Activated CD8-positive, alpha-beta memory T cell treated with anti-CD3 and anti-CD28 coated beads, Interleukin-2, amount 10 ng/mL, durations not matched to agents 7 days and 5 days (primary cell): ENCODE measurements at regions not wholly inside any gene's neighbourhood (a gene's known extent, or its start where the extent isn't known, plus 50 kb on each side); places are given as distances from the start of the nearest gene placed in this dataset.
"Not testable (repeated sequence)": the region's sequence is repeated elsewhere in the genome, so short reads cannot be mapped to it uniquely, and the experiment has no call there.

Experiments used
- ATAC-seq: fragments of 150-1000 bp; cut with Tn5 transposase; one replicate; pipeline ENCODE4 v1.10.0; 2021; ENCODE audit warnings: moderate library complexity
- CTCF ChIA-PET: fragments of 350-600 bp; sonication (Branson Sonifier 250); formaldehyde crosslinking; loops from one replicate; lab custom pipeline; 2021; ENCODE audit warnings: antibody characterized with exemption; lab: Charles Lee
- DNase-seq: peaks from one replicate; pipeline ENCODE4 v3.0.0-alpha.2; 2020
- H3K27ac Mint-ChIP-seq: one replicate; pipeline ENCODE4 v1.8.0; 2021; ENCODE audit warnings: mild to moderate bottlenecking, mixed read lengths
- H3K27me3 Mint-ChIP-seq: one replicate; pipeline ENCODE4 v1.8.0; 2021; ENCODE audit warnings: mixed read lengths
- H3K36me3 Mint-ChIP-seq: one replicate; pipeline ENCODE4 v1.8.0; 2021; ENCODE audit warnings: mild to moderate bottlenecking, mixed read lengths
- H3K4me1 Mint-ChIP-seq: one replicate; pipeline ENCODE4 v1.8.0; 2021; ENCODE audit warnings: mixed read lengths
- H3K4me3 Mint-ChIP-seq: one replicate; pipeline ENCODE4 v1.8.0; 2021; ENCODE audit warnings: mild to moderate bottlenecking, moderate library complexity, mixed read lengths
- H3K9me3 Mint-ChIP-seq: one replicate; pipeline ENCODE4 v1.8.0; 2022; ENCODE audit warnings: low read depth, mixed read lengths

- Mint-ChIP-seq H3K4me3 (no peak overlapping the region), H3K27me3 (peaks cover 14% of the 10 kb centered on the region), H3K4me1 (no peaks in the 10 kb centered on the region), H3K36me3 (no peaks in the 10 kb centered on the region), H3K9me3 (no peaks in the 10 kb centered on the region), H3K27ac (no peak overlapping the region)
- CTCF ChIA-PET, result no interaction called here
- ATAC-seq (no peak), DNase-seq (no peak)
Measured at GRCh38 chr16:55051571-55052347, 121.1 kb downstream of the IRX5 start.

GRCh38 chr16:55052348-55052734 lies 121.7 kb downstream of the IRX5 start:
- Mint-ChIP-seq H3K9me3 (no peaks in the 10 kb centered on the region), H3K36me3 (no peaks in the 10 kb centered on the region), H3K4me1 (peaks cover 2% of the 10 kb centered on the region), H3K4me3 (no peak overlapping the region), H3K27ac (no peak overlapping the region), H3K27me3 (peaks cover 19% of the 10 kb centered on the region)
- no peak for ATAC-seq
- DNase-seq, result no peak
- CTCF ChIA-PET, result no interaction called here

GRCh38 chr16:55052741-55053415 lies 122.2 kb downstream of the IRX5 start:
- DNase-seq, result no peak
- H3K36me3 Mint-ChIP-seq, result no peaks in the 10 kb centered on the region
- no peak overlapping the region for H3K27ac Mint-ChIP-seq
- no peak overlapping the region for H3K4me3 Mint-ChIP-seq
- CTCF ChIA-PET, result no interaction called here
- H3K4me1 Mint-ChIP-seq, result peaks cover 2% of the 10 kb centered on the region
- H3K9me3 Mint-ChIP-seq, result no peaks in the 10 kb centered on the region
- no peak for ATAC-seq
- H3K27me3 Mint-ChIP-seq, result peaks cover 25% of the 10 kb centered on the region

GRCh38 chr16:55055262-55055661 lies 124.6 kb downstream of the IRX5 start:
- Mint-ChIP-seq H3K27ac (no peak overlapping the region), H3K4me1 (peaks cover 2% of the 10 kb centered on the region), H3K9me3 (no peaks in the 10 kb centered on the region), H3K4me3 (no peak overlapping the region), H3K27me3 (peaks cover 34% of the 10 kb centered on the region), H3K36me3 (no peaks in the 10 kb centered on the region)
- ATAC-seq (no peak), DNase-seq (no peak)
- CTCF ChIA-PET, result no interaction called here

- CTCF ChIA-PET, result no interaction called here
- Mint-ChIP-seq H3K9me3 (no peaks in the 10 kb centered on the region), H3K27ac (no peak overlapping the region), H3K4me3 (no peak overlapping the region), H3K4me1 (peaks cover 2% of the 10 kb centered on the region), H3K27me3 (peaks cover 34% of the 10 kb centered on the region), H3K36me3 (no peaks in the 10 kb centered on the region)
- DNase-seq, result no peak
- ATAC-seq, result no peak
Measured at GRCh38 chr16:55056585-55057401, 126.1 kb downstream of the IRX5 start.

GRCh38 chr16:55057866-55058265 lies 127.2 kb downstream of the IRX5 start:
- peaks cover 2% of the 10 kb centered on the region for H3K4me1 Mint-ChIP-seq
- H3K27me3 Mint-ChIP-seq, result peaks cover 34% of the 10 kb centered on the region
- no peaks in the 10 kb centered on the region for H3K9me3 Mint-ChIP-seq
- H3K27ac Mint-ChIP-seq, result no peak overlapping the region
- no peak for DNase-seq
- no peaks in the 10 kb centered on the region for H3K36me3 Mint-ChIP-seq
- no peak overlapping the region for H3K4me3 Mint-ChIP-seq
- CTCF ChIA-PET, result no interaction called here
- no peak for ATAC-seq

GRCh38 chr16:55058576-55058975 lies 127.9 kb downstream of the IRX5 start:
- ATAC-seq (no peak), DNase-seq (no peak)
- CTCF ChIA-PET, result no interaction called here
- no peaks in the 10 kb centered on the region for H3K36me3 Mint-ChIP-seq
- H3K9me3 Mint-ChIP-seq, result no peaks in the 10 kb centered on the region
- peaks cover 2% of the 10 kb centered on the region for H3K4me1 Mint-ChIP-seq
- H3K27me3 Mint-ChIP-seq, result peaks cover 34% of the 10 kb centered on the region
- no peak overlapping the region for H3K4me3 Mint-ChIP-seq
- no peak overlapping the region for H3K27ac Mint-ChIP-seq

- H3K4me3 Mint-ChIP-seq, result no peak overlapping the region
Measured at GRCh38 chr16:55059146-55059545, 128.5 kb downstream of the IRX5 start.

GRCh38 chr16:55061126-55061525 lies 130.5 kb downstream of the IRX5 start:
- no peaks in the 10 kb centered on the region for H3K9me3 Mint-ChIP-seq
- H3K4me3 Mint-ChIP-seq, result no peak overlapping the region
- DNase-seq (no peak), ATAC-seq (no peak)
- H3K4me1 Mint-ChIP-seq, result peaks cover 2% of the 10 kb centered on the region
- no peak overlapping the region for H3K27ac Mint-ChIP-seq
- no peaks in the 10 kb centered on the region for H3K36me3 Mint-ChIP-seq
- H3K27me3 Mint-ChIP-seq, result peaks cover 26% of the 10 kb centered on the region
- CTCF ChIA-PET, result no interaction called here

More at GRCh38 chr16:55059146-55059545, 128.5 kb downstream of the IRX5 start:
- CTCF ChIA-PET, result no interaction called here
- H3K27ac Mint-ChIP-seq, result no peak overlapping the region
- no peak for ATAC-seq
- peaks cover 2% of the 10 kb centered on the region for H3K4me1 Mint-ChIP-seq
- no peak for DNase-seq
- peaks cover 34% of the 10 kb centered on the region for H3K27me3 Mint-ChIP-seq
- H3K36me3 Mint-ChIP-seq, result no peaks in the 10 kb centered on the region
- no peaks in the 10 kb centered on the region for H3K9me3 Mint-ChIP-seq

GRCh38 chr16:55062442-55062841 lies 131.8 kb downstream of the IRX5 start:
- no peak overlapping the region for H3K4me3 Mint-ChIP-seq
- CTCF ChIA-PET, result no interaction called here
- no peaks in the 10 kb centered on the region for H3K4me1 Mint-ChIP-seq
- H3K27ac Mint-ChIP-seq, result no peak overlapping the region
- no peaks in the 10 kb centered on the region for H3K9me3 Mint-ChIP-seq
- peaks cover 13% of the 10 kb centered on the region for H3K27me3 Mint-ChIP-seq
- DNase-seq (no peak), ATAC-seq (no peak)
- no peaks in the 10 kb centered on the region for H3K36me3 Mint-ChIP-seq

GRCh38 chr16:55072976-55073375 lies 142.3 kb downstream of the IRX5 start:
- Mint-ChIP-seq H3K4me3 (no peak overlapping the region), H3K27me3 (no peaks in the 10 kb centered on the region), H3K9me3 (peaks cover 3% of the 10 kb centered on the region), H3K36me3 (no peaks in the 10 kb centered on the region), H3K4me1 (no peaks in the 10 kb centered on the region), H3K27ac (no peak overlapping the region)
- DNase-seq, result no peak
- CTCF ChIA-PET, result no interaction called here
- ATAC-seq, result no peak

GRCh38 chr16:55073830-55074229 lies 143.2 kb downstream of the IRX5 start:
- CTCF ChIA-PET, result no interaction called here
- no peaks in the 10 kb centered on the region for H3K4me1 Mint-ChIP-seq
- DNase-seq, result no peak
- no peaks in the 10 kb centered on the region for H3K36me3 Mint-ChIP-seq
- no peak for ATAC-seq
- H3K4me3 Mint-ChIP-seq, result no peak overlapping the region
- peaks cover 3% of the 10 kb centered on the region for H3K9me3 Mint-ChIP-seq
- H3K27ac Mint-ChIP-seq, result no peak overlapping the region
- no peaks in the 10 kb centered on the region for H3K27me3 Mint-ChIP-seq

- ATAC-seq, H3K4me3 Mint-ChIP-seq, H3K27ac Mint-ChIP-seq, CTCF ChIA-PET, H3K36me3 Mint-ChIP-seq, DNase-seq, H3K9me3 Mint-ChIP-seq, H3K27me3 Mint-ChIP-seq, H3K4me1 Mint-ChIP-seq: not testable (repeated sequence)
Measured at GRCh38 chr16:55075208-55075607, 144.5 kb downstream of the IRX5 start.
